H1 (cell line): ENCODE measurements at regions not wholly inside any gene's neighbourhood (a gene's known extent, or its start where the extent isn't known, plus 50 kb on each side); places are given as distances from the start of the nearest gene placed in this dataset.

Experiments used
- CTCF ChIA-PET: fragments of 300-600 bp; sonication (Branson Sonifier 250); formaldehyde crosslinking; loops from one replicate; lab custom pipeline; 2021; ENCODE audit not compliant: partially characterized antibody; lab: Charles Lee
- POLR2A ChIA-PET: fragments of 300-600 bp; sonication (Branson Sonifier 250); formaldehyde crosslinking; loops from one replicate; lab custom pipeline; 2021; ENCODE audit warnings: inconsistent platforms; ENCODE audit not compliant: partially characterized antibody; lab: Charles Lee
- DNase-seq, 2 experiments: peaks; one replicate each; pipeline versions ENCODE4 v3.0.0 to v3.0.0-alpha.2; 2010 to 2022; ENCODE audit warnings: low spot score in 2 of 2, low read depth in 1 of 2, mixed read lengths in 1 of 2
- FAIRE-seq: peaks from 2 replicates; lab custom pipeline; 2011; peaks lifted over from hg19 to GRCh38; lab: Jason Lieb, UNC
- H2AFZ ChIP-seq: 2 replicates; pipeline ENCODE4 v1.8.1; 2012; ENCODE audit warnings: low read length, inconsistent platforms
- H2AK5ac ChIP-seq: 2 replicates; pipeline ENCODE4 v1.6.1; 2013; ENCODE audit warnings: low read depth, low read length
- H2BK120ac ChIP-seq: replicated peaks from 2 replicates; pipeline ENCODE3; 2013; ENCODE audit warnings: low read depth, low read length, inconsistent platforms
- H2BK12ac ChIP-seq: 2 replicates; pipeline ENCODE4 v1.6.1; 2013; ENCODE audit warnings: low read depth, low read length
- H2BK15ac ChIP-seq: 2 replicates; pipeline ENCODE4 v1.6.1; 2013; ENCODE audit warnings: low read length
- H2BK20ac ChIP-seq: 2 replicates; pipeline ENCODE4 v1.6.1; 2013; ENCODE audit warnings: low read length
- H2BK5ac ChIP-seq: 2 replicates; pipeline ENCODE4 v1.6.1; 2013; ENCODE audit warnings: low read depth, low read length
- H3K14ac ChIP-seq: 2 replicates; pipeline ENCODE4 v1.6.1; 2013; ENCODE audit warnings: inconsistent platforms; ENCODE audit not compliant: insufficient read length
- H3K18ac ChIP-seq: 2 replicates; pipeline ENCODE4 v1.6.1; 2013; ENCODE audit warnings: low read length; ENCODE audit errors: extremely low read depth
- H3K23ac ChIP-seq: 2 replicates; pipeline ENCODE4 v1.6.1; 2013; ENCODE audit warnings: inconsistent platforms; ENCODE audit not compliant: insufficient read length
- H3K23me2 ChIP-seq: 2 replicates; pipeline ENCODE4 v1.6.1; 2013; ENCODE audit warnings: low read depth, low read length
- H3K27ac ChIP-seq: 2 replicates; pipeline ENCODE4 v1.6.1; 2011; ENCODE audit warnings: low read depth, low read length, inconsistent platforms
- H3K27me3 ChIP-seq, 4 experiments: replicated peaks in 1 of 4; 1 replicate in 1 of 4; 2 replicates in 3 of 4; pipeline versions ENCODE4 v1.6.1 to v1.8.1; 2011 to 2013; ENCODE audit warnings: low read length in 3 of 4, mild to moderate bottlenecking in 3 of 4, inconsistent platforms in 2 of 4, mixed read lengths in 2 of 4, moderate library complexity in 1 of 4; ENCODE audit not compliant: control insufficient read depth in 3 of 4, insufficient read depth in 3 of 4; ENCODE audit errors: extremely low read depth in 1 of 4
- H3K36me3 ChIP-seq, 4 experiments: 2 replicates each; pipeline versions ENCODE4 v1.6.1 to v1.8.1; 2011 to 2013; ENCODE audit warnings: mild to moderate bottlenecking in 4 of 4, low read length in 3 of 4, moderate library complexity in 2 of 4, control low read depth in 1 of 4, inconsistent platforms in 1 of 4; ENCODE audit not compliant: insufficient read depth in 4 of 4, control insufficient read depth in 2 of 4
- H3K4ac ChIP-seq: replicated peaks from 2 replicates; pipeline ENCODE3; 2013; ENCODE audit warnings: low read length, low read depth, mixed read lengths, inconsistent platforms; ENCODE audit not compliant: insufficient read length
- H3K4me1 ChIP-seq, 4 experiments: replicated peaks in 1 of 4; 1 replicate in 1 of 4; 2 replicates in 3 of 4; pipeline versions ENCODE4 v1.6.1 to v1.8.1; 2011 to 2013; ENCODE audit warnings: low read length in 3 of 4, inconsistent platforms in 2 of 4, mixed read lengths in 1 of 4; ENCODE audit not compliant: insufficient read depth in 4 of 4, control insufficient read depth in 3 of 4
- H3K4me2 ChIP-seq, 2 experiments: 2 replicates each; pipeline versions ENCODE4 v1.6.1 to v1.8.1; 2011 to 2013; ENCODE audit warnings: low read depth in 2 of 2, low read length in 2 of 2, control low read depth in 1 of 2, inconsistent platforms in 1 of 2, mild to moderate bottlenecking in 1 of 2; ENCODE audit not compliant: insufficient read depth in 1 of 2
- H3K4me3 ChIP-seq, 4 experiments: fragments of 200-600, 300-600 bp in 1 of 4; sonication (generic), shearing (Covaris generic), sonication (Bioruptor Twin) in 1 of 4; 2 replicates each; pipeline versions ENCODE4 v1.5.1 to v1.8.1; 2011 to 2016; ENCODE audit warnings: low read length in 4 of 4, low read depth in 3 of 4, control low read depth in 2 of 4, inconsistent platforms in 2 of 4, mild to moderate bottlenecking in 2 of 4, mixed read lengths in 1 of 4, moderate library complexity in 1 of 4; ENCODE audit not compliant: insufficient read depth in 2 of 4; ENCODE audit errors: extremely low read depth in 1 of 4
- H3K56ac ChIP-seq: replicated peaks from 2 replicates; pipeline ENCODE3; 2013; ENCODE audit warnings: low read depth, mild to moderate bottlenecking, mixed read lengths, low read length, inconsistent platforms; ENCODE audit not compliant: insufficient read length
- H3K79me1 ChIP-seq: 2 replicates; pipeline ENCODE4 v1.6.1; 2013; ENCODE audit warnings: low read depth, low read length, control low read depth
- H3K79me2 ChIP-seq, 2 experiments: 2 replicates each; pipeline versions ENCODE4 v1.6.1 to v1.8.1; 2012 to 2013; ENCODE audit warnings: low read length in 2 of 2, mild to moderate bottlenecking in 2 of 2, inconsistent platforms in 1 of 2; ENCODE audit not compliant: insufficient read depth in 2 of 2, control insufficient read depth in 1 of 2
- H3K9ac ChIP-seq, 4 experiments: replicated peaks in 1 of 4; 1 replicate in 1 of 4; 2 replicates in 3 of 4; pipeline versions ENCODE4 v1.6.1 to v1.8.1; 2011 to 2013; ENCODE audit warnings: low read depth in 3 of 4, low read length in 3 of 4, control low read depth in 2 of 4, mild to moderate bottlenecking in 2 of 4, moderate library complexity in 2 of 4, inconsistent platforms in 1 of 4; ENCODE audit errors: extremely low read depth in 1 of 4
- H3K9me3 ChIP-seq, 2 experiments: 2 replicates each; pipeline versions ENCODE4 v1.6.1 to v1.8.1; 2012 to 2013; ENCODE audit warnings: mild to moderate bottlenecking in 2 of 2, moderate library complexity in 2 of 2, control low read depth in 1 of 2, inconsistent platforms in 1 of 2, low read depth in 1 of 2, low read length in 1 of 2, mixed read lengths in 1 of 2; ENCODE audit not compliant: insufficient read depth in 2 of 2
- H4K20me1 ChIP-seq, 2 experiments: replicated peaks in 1 of 2; 2 replicates each; pipeline versions ENCODE3 to v1.8.1; 2011 to 2013; ENCODE audit warnings: inconsistent platforms in 2 of 2, low read length in 2 of 2, mild to moderate bottlenecking in 1 of 2; ENCODE audit not compliant: insufficient read depth in 2 of 2, control insufficient read depth in 1 of 2
- H4K5ac ChIP-seq: 2 replicates; pipeline ENCODE4 v1.6.1; 2013; ENCODE audit warnings: low read length, low read depth, mixed read lengths, inconsistent platforms; ENCODE audit not compliant: insufficient read length
- H4K8ac ChIP-seq: 2 replicates; pipeline ENCODE4 v1.8.0; 2013; ENCODE audit warnings: mild to moderate bottlenecking, moderate library complexity, low read length, inconsistent platforms; ENCODE audit not compliant: insufficient read depth; ENCODE audit errors: extremely low read depth
- H4K91ac ChIP-seq: replicated peaks from 2 replicates; pipeline ENCODE3; 2013; ENCODE audit warnings: low read length, mixed read lengths, inconsistent platforms; ENCODE audit not compliant: insufficient read length
- ASH2L ChIP-seq: fragments of 200-600, 300-600 bp; sonication (generic); IDR thresholded peaks from one replicate; pipeline ENCODE4 v1.7.1; 2017; ENCODE audit warnings: low read length
- CBX8 ChIP-seq: fragments of 300-800, 300-1000 bp; sonication (generic); IDR thresholded peaks from 2 replicates; pipeline ENCODE4 v1.7.1; 2016; ENCODE audit warnings: low read depth, low read length, borderline replicate concordance
- CHD1 ChIP-seq: IDR thresholded peaks from 2 replicates; pipeline ENCODE4 v1.6.1; 2012; ENCODE audit warnings: low read depth, low read length, improper control_type of control experiment
- E2F6 ChIP-seq: IDR thresholded peaks from 2 replicates; pipeline ENCODE4 v1.6.1; 2012; ENCODE audit warnings: inconsistent platforms
- NANOG ChIP-seq: IDR thresholded peaks from 2 replicates; pipeline ENCODE4 v1.6.1; 2011; ENCODE audit warnings: low read length, low read depth, mild to moderate bottlenecking, inconsistent platforms; ENCODE audit not compliant: insufficient read depth, poor library complexity, severe bottlenecking
- RBBP5 ChIP-seq: IDR thresholded peaks from 2 replicates; pipeline ENCODE4 v1.7.1; 2012; ENCODE audit warnings: low read depth, mild to moderate bottlenecking, inconsistent platforms, low read length, moderate library complexity, borderline replicate concordance
- RFX5 ChIP-seq: IDR thresholded peaks from 2 replicates; pipeline ENCODE4 v1.6.1; 2011; ENCODE audit warnings: low read depth, low read length, improper control_type of control experiment, borderline replicate concordance
- TAF1 ChIP-seq: IDR thresholded peaks from 2 replicates; pipeline ENCODE4 v1.6.1; 2011; ENCODE audit warnings: mild to moderate bottlenecking, low read depth, low read length
- TAF7 ChIP-seq: optimal IDR thresholded peaks from 2 replicates; pipeline ENCODE3; 2011; ENCODE audit warnings: low read depth, mild to moderate bottlenecking, inconsistent platforms, low read length, moderate library complexity, borderline replicate concordance
- WGBS, 2 experiments: shearing (Covaris generic) in 1 of 2; methylation state at CpG; one replicate each; pipeline versions ENCODE4 v1.1.6 to v1.1.7; 2013 to 2015; ENCODE audit warnings: low lambda C conversion rate in 2 of 2, mixed read lengths in 2 of 2, inconsistent platforms in 1 of 2, low coverage in 1 of 2, missing lambda C conversion rate in 1 of 2; ENCODE audit not compliant: insufficient replicate concordance in 2 of 2, insufficient coverage in 1 of 2, insufficient read length in 1 of 2; ENCODE audit errors: extremely low coverage in 1 of 2, missing lambda C conversion rate in 1 of 2; 5-methylcytosine and 5-hydroxymethylcytosine counted together

GRCh38 chrX:148389629-148390028 is 110.8 kb upstream of the AFF2 start:
- Histone ChIP-seq H3K4me1 (no peaks in the 10 kb centered on the region), H2BK120ac (no peak overlapping the region), H3K4me3 (no peak overlapping the region), H2BK12ac (no peak overlapping the region), H4K8ac (no peak overlapping the region), H2AK5ac (no peak overlapping the region), H3K9me3 (no peaks in the 10 kb centered on the region), H2BK15ac (no peak overlapping the region), H2BK5ac (no peak overlapping the region), H3K36me3 (no peaks in the 10 kb centered on the region), H3K23ac (no peak overlapping the region), H3K18ac (no peak overlapping the region), H3K4me2 (no peak overlapping the region), H3K9ac (no peak overlapping the region), H3K27me3 (no peaks in the 10 kb centered on the region), H3K14ac (no peak overlapping the region), H3K79me1 (no peaks in the 10 kb centered on the region), H3K23me2 (no peaks in the 10 kb centered on the region), H2BK20ac (no peak overlapping the region), H2AFZ (no peak overlapping the region), H4K5ac (no peak overlapping the region), H4K20me1 (no peaks in the 10 kb centered on the region), H3K56ac (no peak overlapping the region), H3K27ac (no peak overlapping the region), H3K79me2 (no peaks in the 10 kb centered on the region), H3K4ac (no peak overlapping the region), H4K91ac (no peak overlapping the region)
- ChIA-PET CTCF (no interaction called here), POLR2A (no interaction called here)
- FAIRE-seq (no peak), DNase-seq (no peak)
- TF ChIP-seq E2F6 = no peak
- TF ChIP-seq TAF7 = no peak
- TF ChIP-seq NANOG = no peak
- no peak for TF ChIP-seq ASH2L
- no peak for TF ChIP-seq CHD1
- TF ChIP-seq RBBP5 = no peak
- TF ChIP-seq RFX5 = no peak
- TF ChIP-seq CBX8 = no peak
- no peak for TF ChIP-seq TAF1
- WGBS, 2 experiments = 80% methylated on average over 2 of the region's 2 CpGs; no CpG with 5 or more reads in 1 of the 2 experiments
